HG02884 (cell line): ENCODE measurements at regions not wholly inside any gene's neighbourhood (a gene's known extent, or its start where the extent isn't known, plus 50 kb on each side); places are given as distances from the start of the nearest gene placed in this dataset.
A peak's percentile ranks its signal among the peaks of the same experiment; 100 is the strongest.

Source experiments
- ATAC-seq: cut with Tn5 transposase; IDR thresholded peaks from one replicate; pipeline ENCODE4 v1.9.1; 2021; ENCODE audit warnings: mild to moderate bottlenecking, moderate library complexity; ENCODE audit not compliant: unreplicated experiment

DNA sequence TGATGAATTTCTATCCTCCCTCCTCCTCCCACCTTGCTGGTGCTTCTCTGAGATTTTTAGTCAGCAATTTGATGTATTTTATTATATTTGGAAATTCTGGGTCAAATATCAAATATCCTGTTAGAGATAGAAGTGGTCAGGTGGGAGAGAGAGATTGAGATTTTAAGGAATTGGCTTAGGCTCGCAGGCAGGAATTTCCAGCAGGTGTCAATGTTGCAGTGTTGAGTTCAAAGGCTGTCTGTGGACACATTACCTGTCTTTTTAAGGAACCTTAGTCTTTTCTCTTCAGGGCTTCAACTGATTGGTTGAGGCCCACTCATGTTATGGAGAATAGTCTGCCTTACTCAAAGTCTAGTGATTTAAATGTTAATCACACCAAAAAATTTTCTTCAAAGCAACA is 457.3 kb downstream of the FLRT2 start:
- no peak for ATAC-seq

DNA sequence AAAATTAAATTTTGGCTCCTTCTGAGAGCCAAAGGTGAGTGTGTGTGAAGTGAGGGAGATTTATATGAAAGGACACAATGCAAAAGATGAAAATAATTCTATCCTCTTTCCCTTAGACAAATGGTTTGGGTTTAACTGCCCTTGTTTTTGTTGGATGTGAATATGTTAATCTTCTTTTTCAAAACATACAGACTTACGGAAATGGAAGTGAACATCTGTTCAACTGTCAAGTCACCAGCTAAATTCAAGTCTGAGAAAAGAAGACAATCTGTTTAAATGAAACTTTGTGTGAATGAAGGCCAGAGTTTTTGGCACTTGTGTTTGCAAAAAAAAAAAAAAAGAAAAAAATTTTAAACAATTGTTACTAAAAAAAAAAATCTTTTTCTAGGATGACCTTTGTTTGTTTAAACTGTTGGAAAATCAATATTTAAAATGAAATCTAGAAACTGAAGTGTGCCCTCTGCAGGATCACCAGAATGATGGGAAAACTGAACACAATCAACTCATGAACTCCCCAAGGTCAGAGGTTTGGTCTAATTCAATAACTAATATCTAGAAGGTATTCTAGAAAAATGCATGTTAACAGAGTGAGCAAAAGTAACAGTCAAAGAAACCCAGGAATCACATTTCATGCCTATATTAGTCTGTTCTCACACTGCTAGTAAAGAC is 448.8 kb downstream of the FLRT2 start:
- no peak for ATAC-seq

DNA sequence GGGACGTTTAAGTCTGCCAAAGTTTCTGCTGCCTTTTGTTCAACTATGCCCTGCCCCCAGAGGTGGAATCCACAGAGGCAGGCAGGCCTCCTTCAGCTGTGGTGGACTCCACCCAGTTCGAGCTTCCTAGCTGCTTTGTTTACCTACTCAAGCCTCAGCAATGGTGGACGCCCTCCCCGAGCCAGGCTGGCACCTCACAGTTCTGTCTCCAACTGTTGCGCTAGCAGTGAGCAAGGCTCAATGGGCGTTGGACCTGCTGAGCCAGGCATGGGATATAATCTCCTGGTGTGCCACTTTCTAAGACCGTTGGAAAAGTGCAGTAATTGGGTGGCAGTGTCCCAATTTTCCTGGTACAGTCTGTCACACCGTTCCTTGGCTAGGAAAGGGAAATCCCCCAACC is 444.7 kb downstream of the FLRT2 start:
- ATAC-seq, result no peak

DNA sequence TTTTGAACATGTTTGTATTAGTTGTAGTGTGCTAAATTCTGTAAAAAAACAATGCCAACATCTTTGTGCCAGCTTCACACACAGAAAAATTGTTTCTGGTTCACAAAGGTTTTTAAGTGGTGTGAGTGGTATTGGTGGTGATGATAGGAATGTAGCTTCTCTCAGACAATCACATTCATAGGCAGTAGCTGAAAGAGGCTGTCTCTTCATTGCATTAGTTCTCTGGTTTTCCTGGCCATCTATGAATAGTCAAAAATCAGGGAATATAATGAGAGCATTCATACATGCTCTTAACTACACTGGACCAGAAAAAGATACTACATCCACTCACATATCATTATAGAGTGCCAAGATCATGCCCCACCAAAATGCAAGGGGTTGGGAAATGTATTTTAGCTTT is 433.5 kb downstream of the FLRT2 start:
- ATAC-seq, result no peak

DNA sequence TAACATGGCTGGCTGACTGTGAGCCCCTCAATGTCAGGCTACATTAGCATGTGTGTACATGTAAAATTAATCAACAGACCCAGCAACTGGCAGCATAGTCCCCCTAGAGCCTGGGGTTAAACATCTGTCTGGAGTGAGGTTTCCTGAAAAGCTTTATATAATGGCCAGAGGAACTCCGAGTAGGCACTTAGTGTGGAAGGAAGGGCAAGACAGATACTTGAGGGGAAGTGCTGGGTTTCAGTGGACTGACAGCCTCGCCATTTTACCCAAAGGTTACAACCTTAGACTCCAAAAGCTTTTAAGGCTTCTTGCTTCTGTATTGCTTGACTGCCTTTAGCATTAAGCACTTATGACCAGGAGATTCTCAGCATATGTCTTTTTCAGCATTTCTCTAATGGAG is 430.8 kb downstream of the FLRT2 start:
- no peak for ATAC-seq

DNA sequence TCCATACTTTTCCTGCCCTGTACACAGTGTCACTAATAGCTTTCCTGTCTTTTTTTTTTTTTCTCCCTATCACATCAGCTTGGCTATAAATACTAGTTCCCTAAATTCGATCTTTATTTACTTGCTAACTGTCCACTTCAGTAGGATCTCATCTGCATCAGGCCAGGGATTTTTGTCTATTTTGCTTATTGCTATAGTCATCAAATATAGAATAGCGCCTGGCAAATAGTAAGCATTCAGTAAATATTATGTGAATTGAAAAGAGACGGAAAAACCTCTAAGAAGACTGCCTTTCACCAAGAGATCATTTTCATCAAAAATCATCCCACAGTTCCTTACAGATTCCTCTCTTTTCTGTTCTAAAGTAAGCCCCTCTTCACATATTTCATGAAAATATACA is 429.1 kb downstream of the FLRT2 start:
- ATAC-seq, result no peak

DNA sequence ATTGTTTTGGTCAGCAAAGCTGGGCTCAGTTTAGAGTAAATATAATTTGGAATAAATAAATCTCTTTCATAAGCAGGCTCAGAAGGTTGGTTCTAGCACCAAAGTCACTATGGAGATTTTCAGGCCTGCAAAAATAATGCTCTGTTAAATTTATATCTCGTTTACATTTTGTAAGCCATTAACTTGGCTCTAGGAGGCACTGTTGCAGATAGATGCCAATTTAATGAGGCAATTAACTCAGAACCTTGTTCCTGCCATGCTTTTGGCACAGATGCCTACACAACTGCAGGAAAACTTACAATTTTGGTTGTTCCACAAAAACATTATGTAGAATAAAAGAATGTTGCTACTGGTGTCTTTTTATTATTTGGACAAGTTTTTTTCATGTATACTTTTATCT is 428.1 kb downstream of the FLRT2 start:
- no peak for ATAC-seq

DNA sequence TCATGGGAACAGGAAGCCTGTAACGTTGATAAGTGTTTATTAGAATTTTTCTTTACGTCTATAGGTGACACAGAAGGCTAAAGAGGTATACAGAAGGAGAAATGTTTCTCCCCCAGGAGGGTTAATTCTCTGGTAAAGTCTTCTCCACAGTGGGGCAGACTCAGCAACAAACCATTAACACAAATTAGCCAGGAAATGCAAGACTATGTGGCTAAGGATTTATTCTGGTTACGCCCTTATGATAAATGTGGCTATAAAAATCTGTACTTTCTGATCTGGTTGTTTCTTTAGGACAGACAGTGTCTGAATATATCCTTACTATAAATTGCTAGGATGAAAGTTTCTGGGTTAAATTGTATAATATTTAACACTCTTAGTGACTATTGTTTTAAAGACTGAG is 423.3 kb downstream of the FLRT2 start:
- no peak for ATAC-seq

DNA sequence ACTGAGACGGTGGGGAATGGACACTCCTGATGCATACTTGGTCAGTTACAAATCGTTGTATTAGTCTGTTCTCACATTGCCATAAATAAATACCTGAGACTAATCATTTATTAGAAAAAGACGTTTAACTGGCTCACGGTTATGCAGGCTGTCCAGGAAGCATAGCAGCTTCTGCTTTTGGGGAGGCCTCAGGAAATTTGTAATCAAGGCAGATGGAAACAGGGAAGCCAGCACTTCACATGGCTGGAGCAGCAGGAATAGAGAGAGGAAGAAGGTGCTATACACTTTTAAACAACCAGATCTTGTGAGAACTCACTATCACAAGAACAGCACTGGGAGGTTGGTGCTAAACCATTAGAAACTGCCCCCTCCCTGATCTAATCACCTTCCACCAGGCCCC is 418.2 kb downstream of the FLRT2 start:
- no peak for ATAC-seq

DNA sequence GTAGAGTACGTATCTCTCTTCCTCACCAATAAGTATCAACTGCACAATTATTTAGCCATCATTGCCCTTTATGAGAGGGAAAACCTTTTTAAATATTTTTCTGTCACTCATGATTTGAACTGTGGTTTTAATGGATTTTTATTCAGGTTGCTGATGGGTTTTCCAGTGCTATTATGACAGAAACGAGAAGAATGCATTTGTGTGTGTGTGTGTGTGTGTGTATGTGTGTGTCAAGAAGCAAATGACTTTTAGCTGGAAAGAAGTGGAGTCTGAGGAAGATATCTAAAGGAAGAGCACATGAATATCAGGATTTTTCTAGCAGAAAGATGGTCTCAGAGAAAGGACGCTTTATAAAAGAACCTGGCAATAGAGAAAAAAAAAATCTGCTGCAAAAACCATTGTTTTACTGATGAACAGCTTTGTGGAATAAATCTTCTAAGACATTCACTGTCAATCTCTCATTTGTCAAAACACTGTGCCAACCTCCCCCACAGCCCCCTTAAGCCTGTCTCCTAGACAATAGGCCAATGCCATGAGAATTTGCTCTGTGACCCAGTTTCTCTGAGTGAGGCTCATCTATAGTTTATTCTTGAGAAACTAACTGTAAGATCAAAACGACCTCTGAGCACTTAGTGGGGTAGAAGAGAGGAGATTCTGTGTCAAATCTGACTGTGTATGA is 417.7 kb downstream of the FLRT2 start:
- no peak for ATAC-seq

DNA sequence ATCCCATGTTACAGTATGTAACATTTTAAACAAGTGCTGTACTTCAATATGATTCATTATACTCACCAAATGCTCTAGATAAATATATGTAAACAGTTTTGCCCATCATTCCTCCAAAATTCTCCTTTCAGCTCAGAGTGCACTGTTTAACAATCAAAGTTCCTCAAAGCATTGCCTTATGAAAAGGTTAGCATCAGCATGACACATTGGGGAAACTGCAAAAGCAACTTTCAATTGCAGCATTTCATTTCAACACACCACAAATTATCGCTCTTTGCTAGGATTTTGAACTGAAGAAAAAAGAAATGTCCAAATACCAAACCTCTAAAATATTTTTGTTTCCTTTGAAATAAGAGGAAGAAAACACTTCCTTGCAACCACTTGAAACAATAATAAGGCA is 413.2 kb downstream of the FLRT2 start:
- ATAC-seq, result no peak

DNA sequence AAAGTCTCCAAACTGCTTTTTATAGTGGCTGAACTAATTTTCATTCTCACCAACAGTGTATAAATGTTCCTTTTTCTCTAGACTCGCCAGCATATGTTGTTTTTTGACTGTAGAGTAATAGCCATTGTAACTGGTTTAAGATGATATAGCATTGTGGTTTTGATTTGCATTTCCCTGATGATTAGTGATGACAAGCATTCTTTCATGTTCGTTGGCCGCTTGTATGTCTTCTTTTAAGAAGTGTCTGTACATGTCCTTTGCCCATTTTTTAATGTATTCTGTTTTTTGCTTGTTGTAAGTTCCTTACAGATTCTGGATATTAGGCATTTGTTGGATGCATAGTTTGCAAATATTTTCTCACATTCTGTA is 404.9 kb downstream of the FLRT2 start:
- ATAC-seq, result peak; percentile 34

DNA sequence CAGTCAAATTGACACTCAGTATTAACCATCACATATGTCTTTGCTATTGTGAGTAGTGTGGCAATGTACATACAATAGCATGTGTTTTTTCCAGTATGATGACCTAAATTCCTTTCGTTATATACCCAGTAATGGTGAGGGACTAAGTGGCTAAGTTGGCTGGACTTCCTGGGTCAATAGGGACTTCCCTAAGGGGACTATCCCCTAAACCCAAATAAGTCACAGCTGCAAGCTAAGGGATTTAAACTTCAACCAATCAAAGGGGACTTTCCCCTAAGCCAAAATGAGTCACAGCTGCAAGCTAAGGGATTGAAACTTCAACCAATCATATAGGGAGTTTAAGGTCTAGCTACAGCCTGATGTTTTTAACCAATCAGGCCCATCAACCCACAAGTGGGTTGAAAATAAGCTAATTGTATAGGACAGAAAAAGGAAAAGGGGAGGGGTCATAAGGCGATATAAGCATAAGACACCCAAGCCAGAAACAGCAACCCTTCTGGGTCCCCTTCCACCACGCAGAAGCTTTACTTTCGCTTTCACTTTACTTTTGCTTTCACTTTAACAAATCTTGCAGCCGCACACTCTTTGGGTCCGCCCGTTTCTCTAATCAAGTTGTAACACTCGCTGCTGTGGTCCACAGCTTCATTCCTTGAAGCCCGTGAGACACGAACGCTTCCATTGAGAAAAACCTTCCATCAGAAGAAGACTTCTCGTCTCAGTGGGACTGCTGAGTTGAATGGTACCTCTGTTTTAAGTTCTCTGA is 404.4 kb downstream of the FLRT2 start:
- ATAC-seq, result peak; percentile 90

DNA sequence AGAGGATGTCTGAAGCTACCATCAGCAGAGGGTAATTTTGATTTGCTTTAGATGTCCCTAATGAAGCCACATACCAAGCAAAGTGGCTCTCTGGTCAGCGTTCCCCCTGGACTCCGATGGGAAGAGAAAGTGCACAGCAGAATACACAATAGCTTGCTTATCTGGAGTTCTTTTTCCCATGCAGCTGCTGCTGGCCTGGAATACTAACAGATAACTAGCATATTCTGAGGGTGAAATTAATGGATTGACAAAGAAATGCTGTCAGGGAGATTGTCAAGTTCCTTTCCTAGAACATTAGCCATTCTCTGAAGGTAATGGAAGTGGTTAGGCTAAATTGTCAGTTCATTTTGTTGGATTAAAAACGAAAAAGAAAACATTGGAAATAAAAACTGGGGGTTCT is 391.3 kb downstream of the FLRT2 start:
- no peak for ATAC-seq

DNA sequence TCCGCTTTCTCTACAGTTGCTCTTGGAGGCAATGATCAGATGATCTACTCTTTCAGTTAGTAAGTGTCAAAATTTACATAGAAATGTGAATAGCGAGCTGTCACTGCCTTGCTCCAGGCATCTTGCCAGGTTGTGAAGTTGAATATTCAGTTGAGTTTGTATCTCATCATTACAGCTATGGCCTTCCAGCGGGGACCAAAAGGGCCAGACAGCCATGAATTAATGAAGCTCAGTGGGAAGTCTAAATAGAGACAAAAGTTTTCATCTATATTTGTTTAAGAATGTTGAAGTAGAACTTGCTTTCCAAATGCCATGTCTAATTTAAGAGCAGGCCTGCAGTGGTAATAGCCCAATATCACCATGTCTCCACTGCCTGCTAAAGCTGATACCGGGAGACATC is 387.8 kb downstream of the FLRT2 start:
- no peak for ATAC-seq

DNA sequence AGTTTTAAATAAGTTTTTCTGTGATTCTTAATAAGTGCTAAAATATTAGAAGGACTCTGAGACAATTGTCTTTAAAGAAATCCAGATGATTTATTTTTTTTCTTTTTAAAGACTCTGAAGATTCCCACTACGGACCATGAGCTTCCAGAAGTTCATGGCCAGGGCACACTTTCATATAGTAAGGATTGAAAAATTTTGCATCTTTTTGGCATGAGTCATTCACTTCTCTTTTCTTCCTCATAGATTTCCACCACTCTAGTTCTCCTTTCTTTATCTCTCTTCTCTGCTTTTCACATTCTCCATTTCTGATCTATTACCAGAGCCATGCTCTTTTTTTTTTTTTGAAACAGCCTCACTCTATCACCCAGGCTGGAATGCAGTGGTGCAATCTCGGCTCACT is 385.8 kb downstream of the FLRT2 start:
- ATAC-seq, result no peak

DNA sequence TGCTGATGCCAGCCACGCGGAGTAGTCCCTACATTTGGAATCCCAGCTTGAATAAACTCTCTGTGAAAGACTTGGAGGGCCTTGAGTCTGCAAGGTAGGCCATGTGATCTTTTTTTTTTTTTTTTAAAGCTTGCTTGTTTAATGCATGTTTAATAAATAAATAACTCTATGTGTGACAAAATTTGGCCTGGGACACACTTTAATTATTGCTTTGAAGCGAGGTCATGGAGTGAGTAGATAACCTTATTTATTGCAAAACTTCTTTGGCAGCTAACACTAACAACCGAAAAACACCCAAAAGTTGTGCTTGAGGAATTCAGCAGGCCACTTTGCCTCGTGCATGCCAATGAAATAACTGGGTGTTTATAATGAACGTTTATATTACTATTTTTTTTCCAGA is 382.2 kb downstream of the FLRT2 start:
- no peak for ATAC-seq

DNA sequence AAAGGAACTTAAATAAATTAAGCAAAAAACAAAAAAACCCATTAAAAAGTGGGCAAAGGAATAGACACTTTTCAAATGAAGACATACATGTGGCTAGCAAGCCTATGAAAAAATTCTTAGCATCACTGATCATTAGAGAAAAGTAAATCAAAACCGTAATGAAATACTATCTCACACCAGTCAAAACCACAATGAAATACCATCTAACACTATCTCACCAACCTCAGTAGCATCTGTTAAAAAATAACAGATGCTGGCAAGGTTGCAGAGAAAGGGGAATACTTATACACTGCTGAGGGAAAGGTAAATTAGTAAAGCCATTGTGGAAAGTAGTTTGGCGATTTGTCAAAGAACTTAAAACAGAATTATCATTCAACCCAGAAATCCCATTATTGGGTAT is 381.1 kb downstream of the FLRT2 start:
- ATAC-seq, result no peak

DNA sequence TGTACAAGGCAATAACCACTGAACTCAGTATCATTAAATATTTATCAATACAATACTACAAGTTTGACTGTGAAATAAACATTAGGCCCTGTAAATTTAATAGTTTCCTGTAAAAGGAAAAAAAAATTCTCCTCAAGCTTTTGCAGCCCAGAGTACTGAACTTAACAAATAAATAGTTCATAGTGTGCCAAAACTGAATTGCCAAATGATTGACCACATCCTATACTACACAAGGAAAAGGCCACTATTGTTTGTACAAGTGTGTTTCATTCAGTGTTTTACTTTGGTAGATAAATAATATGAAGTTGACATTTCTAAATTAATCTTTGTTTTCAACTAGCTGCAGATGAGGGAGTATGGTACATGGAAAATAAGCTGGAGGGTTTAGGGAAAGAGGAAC is 379.6 kb downstream of the FLRT2 start:
- ATAC-seq, result no peak

DNA sequence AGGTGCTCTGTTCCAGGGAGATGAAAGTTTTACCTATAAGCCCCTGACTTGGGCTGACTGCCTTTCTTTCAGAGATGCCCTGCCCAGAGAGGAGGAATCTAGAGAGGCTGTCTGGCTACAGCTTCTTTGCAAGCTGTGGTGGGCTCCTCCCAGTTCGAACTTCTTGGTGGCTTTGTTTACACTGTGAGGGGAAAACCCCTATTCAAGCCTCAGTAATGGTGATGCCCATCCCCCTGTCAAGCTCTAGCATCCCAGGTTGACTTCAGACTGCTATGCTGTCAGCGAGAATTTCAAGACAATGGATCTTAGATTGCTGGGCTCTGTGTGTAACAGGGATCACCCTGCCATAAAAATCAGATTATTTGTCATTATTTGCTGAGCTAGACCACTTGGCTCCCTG is 377.6 kb downstream of the FLRT2 start:
- ATAC-seq, result no peak

DNA sequence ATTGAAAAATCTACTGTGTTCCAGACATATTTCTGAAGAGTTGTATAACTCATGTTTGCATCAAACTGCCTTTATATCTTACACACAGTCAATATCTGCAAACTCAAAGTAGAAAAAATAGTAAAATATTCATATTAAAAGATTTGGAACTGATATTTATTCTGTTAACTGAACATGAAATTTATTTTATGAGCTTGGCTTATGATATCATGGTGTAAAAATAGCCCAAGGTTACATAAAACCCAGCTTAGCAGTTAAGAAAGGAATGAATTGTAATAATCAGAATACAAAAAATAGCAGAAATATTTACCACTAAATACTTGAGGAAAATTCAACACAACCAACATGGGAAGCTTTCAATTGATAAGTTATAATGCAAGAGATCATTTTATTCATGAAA is 367.9 kb downstream of the FLRT2 start:
- no peak for ATAC-seq

DNA sequence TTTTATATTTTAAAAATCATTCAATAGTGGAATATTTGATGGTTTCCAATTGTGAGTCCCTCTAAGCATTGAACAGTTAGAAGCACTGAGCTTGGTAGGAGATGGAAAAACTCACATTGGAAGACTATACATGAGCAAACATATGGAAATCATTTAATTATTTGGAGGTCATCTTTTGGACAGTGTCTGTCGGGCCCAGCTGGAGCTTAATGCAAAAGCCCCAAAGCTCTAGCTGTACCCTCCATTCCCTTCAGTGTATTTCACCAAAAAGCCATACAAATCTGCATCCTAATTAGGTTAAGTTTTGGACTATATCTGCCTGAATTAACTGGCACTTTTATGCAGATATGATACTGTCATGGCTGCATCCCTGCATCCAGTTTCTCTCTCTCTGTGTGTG is 365.7 kb downstream of the FLRT2 start:
- ATAC-seq, result no peak
